Kidney epithelial cell (primary cell): ENCODE measurements at regions not wholly inside any gene's neighbourhood (a gene's known extent, or its start where the extent isn't known, plus 50 kb on each side); places are given as distances from the start of the nearest gene placed in this dataset.

Experiments used
- DNase-seq: peaks from one replicate; pipeline ENCODE4 v3.0.0-alpha.2; 2010; ENCODE audit warnings: low read depth
- H3K27me3 ChIP-seq: 2 replicates; pipeline ENCODE4 v1.6.0; 2011; ENCODE audit warnings: low read length; ENCODE audit not compliant: control insufficient read depth, insufficient read depth
- H3K36me3 ChIP-seq: 2 replicates; pipeline ENCODE4 v1.5.1; 2011; ENCODE audit warnings: low read length; ENCODE audit not compliant: control insufficient read depth, insufficient read depth
- H3K4me3 ChIP-seq: 2 replicates; pipeline ENCODE4 v1.5.1; 2011; ENCODE audit warnings: low read depth, mild to moderate bottlenecking, control low read depth, low read length
- CTCF ChIP-seq: IDR thresholded peaks from 2 replicates; pipeline ENCODE4 v1.5.1; 2011; ENCODE audit warnings: mild to moderate bottlenecking, moderate library complexity, low read length, control low read depth, inconsistent platforms; ENCODE audit not compliant: insufficient read depth, poor library complexity, severe bottlenecking

- H3K27me3 ChIP-seq, result peaks cover 5% of the 10 kb centered on the region
- H3K36me3 ChIP-seq, result no peaks in the 10 kb centered on the region
- H3K4me3 ChIP-seq, result no peak overlapping the region
- DNase-seq, result no peak
- TF ChIP-seq CTCF, result no peak
Observed at GRCh38 chr21:43355266-43355924, 71.5 kb downstream of the SIK1 start.

DNA sequence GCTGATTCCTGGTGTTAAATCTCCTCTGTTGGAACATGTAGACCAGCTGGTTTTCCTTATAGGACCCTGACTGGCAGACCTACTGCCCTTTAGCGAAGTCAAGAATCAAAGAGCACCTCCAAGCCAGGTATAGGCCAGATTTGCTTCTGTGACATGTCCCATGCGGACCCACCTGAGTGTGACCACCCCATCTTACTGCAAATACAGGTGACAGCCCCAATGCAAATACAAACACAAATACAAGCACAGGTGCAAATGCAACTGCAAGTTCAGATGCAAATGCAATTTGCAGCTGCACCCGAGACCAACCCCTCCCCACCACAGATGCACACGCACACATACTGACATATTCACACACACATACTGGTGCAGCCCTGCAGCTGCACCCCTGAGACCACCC, 72.3 kb downstream of the SIK1 start:
- no peaks in the 10 kb centered on the region for H3K36me3 ChIP-seq
- no peak overlapping the region for H3K4me3 ChIP-seq
- peaks cover 5% of the 10 kb centered on the region for H3K27me3 ChIP-seq
- no peak for DNase-seq
- no peak for TF ChIP-seq CTCF

DNA sequence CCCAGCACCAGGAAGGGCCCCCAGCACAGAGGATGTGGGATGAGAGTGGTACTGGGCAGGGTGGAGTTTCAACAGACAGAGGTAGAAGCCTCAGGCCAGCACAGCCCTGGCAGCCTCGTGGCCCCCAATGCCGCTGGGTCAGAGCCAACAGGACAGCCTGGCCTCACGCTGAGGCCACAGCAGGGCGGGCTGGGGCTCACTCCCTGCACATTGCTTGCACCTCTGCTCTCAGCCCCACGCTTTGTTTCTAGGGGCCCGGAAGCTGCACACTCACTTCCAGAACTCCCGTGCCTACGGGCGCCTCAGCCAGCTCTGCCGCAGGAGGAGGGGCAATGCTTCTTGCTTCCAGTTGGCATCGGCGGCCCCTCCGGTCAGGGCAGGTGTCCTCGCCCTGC, 72.9 kb downstream of the SIK1 start:
- Histone ChIP-seq H3K36me3 (no peaks in the 10 kb centered on the region), H3K4me3 (no peak overlapping the region), H3K27me3 (peaks cover 5% of the 10 kb centered on the region)
- no peak for DNase-seq
- no peak for TF ChIP-seq CTCF

GRCh38 chr21:43353282-43354025, 73.5 kb downstream of the SIK1 start:
- TF ChIP-seq CTCF, result no peak
- Histone ChIP-seq H3K27me3 (peaks cover 5% of the 10 kb centered on the region), H3K36me3 (no peaks in the 10 kb centered on the region), H3K4me3 (no peak overlapping the region)
- no peak for DNase-seq

- Histone ChIP-seq H3K27me3 (peaks cover 5% of the 10 kb centered on the region), H3K4me3 (no peak overlapping the region), H3K36me3 (no peaks in the 10 kb centered on the region)
- no peak for DNase-seq
- no peak for TF ChIP-seq CTCF
Observed at GRCh38 chr21:43352568-43353281, 74.2 kb downstream of the SIK1 start.

- Histone ChIP-seq H3K4me3 (no peak overlapping the region), H3K36me3 (no peaks in the 10 kb centered on the region), H3K27me3 (peaks cover 5% of the 10 kb centered on the region)
- TF ChIP-seq CTCF, result no peak
- no peak for DNase-seq
Observed at GRCh38 chr21:43352154-43352537, 74.8 kb downstream of the SIK1 start.
